Heart left ventricle (tissue), 16 donors: ENCODE measurements at regions not wholly inside any gene's neighbourhood (a gene's known extent, or its start where the extent isn't known, plus 50 kb on each side); places are given as distances from the start of the nearest gene placed in this dataset.

ENCODE experiments used
- ATAC-seq, 4 donors: fragments of 200-7000 bp; cut with Tn5 transposase; one replicate each; pipeline ENCODE4 v1.9.1; 2020 to 2022; ENCODE audit warnings: moderate library complexity in 4 of 4, mild to moderate bottlenecking in 3 of 4, moderate number of reproducible peaks in 1 of 4
- DNase-seq, 5 donors: peaks; one replicate each; pipeline ENCODE4 v3.0.0-alpha.2; 2020
- H3K27ac ChIP-seq, 12 donors: fragments of 200-600 bp; sonication (generic) in 4 of 12; one replicate each; pipeline versions ENCODE4 v1.5.0 to v1.8.0; 2016 to 2022; ENCODE audit warnings: mild to moderate bottlenecking in 2 of 12
- H3K27me3 ChIP-seq, 9 donors: fragments of 200-600 bp; sonication (generic) in 2 of 9; one replicate each; pipeline versions ENCODE4 v1.5.1 to v1.8.0; 2016 to 2022; ENCODE audit warnings: mild to moderate bottlenecking in 3 of 9
- H3K36me3 ChIP-seq, 9 donors: fragments of 200-600 bp; sonication (generic) in 2 of 9; one replicate each; pipeline versions ENCODE4 v1.5.0 to v1.8.0; 2018 to 2022; ENCODE audit warnings: mild to moderate bottlenecking in 2 of 9
- H3K4me1 ChIP-seq, 12 donors: fragments of 200-600 bp; sonication (generic) in 4 of 12; one replicate each; pipeline versions ENCODE4 v1.5.0 to v1.8.0; 2016 to 2022; ENCODE audit warnings: mild to moderate bottlenecking in 3 of 12
- H3K4me3 ChIP-seq, 12 donors: fragments of 200-600 bp; sonication (generic) in 4 of 12; one replicate each; pipeline versions ENCODE4 v1.5.0 to v1.8.0; 2017 to 2022; ENCODE audit warnings: mild to moderate bottlenecking in 9 of 12, moderate library complexity in 4 of 12
- H3K9me3 ChIP-seq, 12 donors: fragments of 200-600 bp; sonication (generic) in 4 of 12; one replicate each; pipeline versions ENCODE4 v1.5.0 to v1.8.0; 2016 to 2022; ENCODE audit warnings: mild to moderate bottlenecking in 1 of 12
- CTCF ChIP-seq, 12 donors: fragments of 200-600 bp; sonication (generic) in 4 of 12; IDR thresholded peaks; one replicate each; pipeline versions ENCODE4 v1.5.0 to v1.8.0; 2018 to 2022; ENCODE audit warnings: antibody characterized with exemption in 12 of 12, mild to moderate bottlenecking in 5 of 12
- POLR2A ChIP-seq, 2 donors: fragments of 450-650 bp; IDR thresholded peaks; one replicate each; pipeline ENCODE4 v1.6.1; 2017; ENCODE audit warnings: antibody characterized with exemption in 2 of 2, mild to moderate bottlenecking in 2 of 2, moderate library complexity in 2 of 2
- WGBS, 4 donors: extraction: QIAGEN DNeasy Blood & Tissue Kit in 2 of 4; methylation state at CpG; one replicate each; pipeline versions ENCODE4 v1.1.5 to v1.1.7; 2013 to 2018; 5-methylcytosine and 5-hydroxymethylcytosine counted together
- intact Hi-C, 10 donors: fragments of 100-400 bp; cut with DNase I; formaldehyde crosslinking; loops; one replicate each; pipeline versions ENCODE4 v1.11.1 to v1.14.2; 2022
- donor health status: ischemic (EF 13 %, LVEDD 7.1; RV severe dilation, severe dysfunction).
- donor health status: healthy with polysubstance abuse.
- donor health status: DM: no; HTN: yes; CAD: no.
- donor health status: DM: no; HTN: no; CAD: no.
- donor health status: ischemic (EF 25% LVEDD 6.9; RV normal size, moderate dysfunction).
- donor health status: ischemic (EF 25% LVEDD 5.7; RV mildly dilated, moderate dysfunction).
- donor health status: healthy.
- donor health status: DM: yes; HTN: yes; CAD: no.
- donor health status: ischemic (EF 35%, LVEDD 5.7; RV mildly dilated, moderate dysfunction).
- donor health status: nonischemic (EF 11% LVEDD 7.7; RV severe dilation, severe dysfunction).
- donor health status: DM: yes; HTN: yes; CAD: no.
- donor health status: PGD.
- donor health status: ischemic (EF 29% LVEDD 5.4; RV normal size, mild dysfunction).
- donor health status: nonischemic (EF 23%, LVEDD 6.1; RV moderate dilation, normal function).

GRCh38 chr12:59164991-59165718, 244.9 kb upstream of the LRIG3 start:
- intact Hi-C loops: loop anchor here in 3 of 10 donors (5.0 to 10.0 kb wide), 2 partner anchors 818 to 1180 kb away; no protein-coding TSS in a partner anchor
- H3K27me3 ChIP-seq: no peaks in the 10 kb centered on the region
- H3K36me3 ChIP-seq: no peaks in the 10 kb centered on the region
- H3K4me3 ChIP-seq: no peak overlapping the region
- no peaks in the 10 kb centered on the region for H3K9me3 ChIP-seq
- DNase-seq: no peak
- no peak for TF ChIP-seq POLR2A (IDR thresholded peaks at IDR 0.05)
- peak; percentile 25 to 62 (median 42) for TF ChIP-seq CTCF (IDR thresholded peaks at IDR 0.05)
- ATAC-seq: no peak
- WGBS, 4 donors: 33 to 40% (median 37%) methylated on average over 4 of the region's 4 CpGs
- H3K4me1 ChIP-seq: no peaks in the 10 kb centered on the region
- no peak overlapping the region for H3K27ac ChIP-seq

GRCh38 chr12:59164226-59164625, 243.9 kb upstream of the LRIG3 start:
- no peaks in the 10 kb centered on the region for H3K9me3 ChIP-seq
- H3K27ac ChIP-seq: no peak overlapping the region
- no peak for DNase-seq
- intact Hi-C loops: loop anchor here in 1 of 10 donors (10.0 kb wide), 1 partner anchor 1179 kb away; no protein-coding TSS in a partner anchor
- no peak overlapping the region for H3K4me3 ChIP-seq
- TF ChIP-seq POLR2A (IDR thresholded peaks at IDR 0.05) (no peak), CTCF (IDR thresholded peaks at IDR 0.05) (no peak)
- no peaks in the 10 kb centered on the region for H3K36me3 ChIP-seq
- no peaks in the 10 kb centered on the region for H3K4me1 ChIP-seq
- ATAC-seq: no peak
- H3K27me3 ChIP-seq: no peaks in the 10 kb centered on the region

GRCh38 chr12:59158681-59159080, 238.4 kb upstream of the LRIG3 start:
- H3K4me1 ChIP-seq: no peaks in the 10 kb centered on the region
- no peaks in the 10 kb centered on the region for H3K36me3 ChIP-seq
- H3K27ac ChIP-seq: no peak overlapping the region
- DNase-seq: no peak
- no peak overlapping the region for H3K4me3 ChIP-seq
- intact Hi-C loops: loop anchor here in 4 of 10 donors (10.0 kb wide), 3 partner anchors 614 to 1174 kb away; no protein-coding TSS in a partner anchor
- TF ChIP-seq POLR2A (IDR thresholded peaks at IDR 0.05) (no peak), CTCF (IDR thresholded peaks at IDR 0.05) (no peak)
- peaks cover 0 to 22% (median 0%) of the 10 kb centered on the region in 12 donors for H3K9me3 ChIP-seq
- ATAC-seq: no peak
- no peaks in the 10 kb centered on the region for H3K27me3 ChIP-seq
- 90 to 94% (median 92%) methylated on average over 4 of the region's 4 CpGs for WGBS, 4 donors

GRCh38 chr12:59158066-59158465, 237.8 kb upstream of the LRIG3 start:
- TF ChIP-seq POLR2A (IDR thresholded peaks at IDR 0.05): no peak
- no peak for TF ChIP-seq CTCF (IDR thresholded peaks at IDR 0.05)
- H3K27ac ChIP-seq: no peak overlapping the region
- H3K9me3 ChIP-seq: peaks cover 0 to 22% (median 0%) of the 10 kb centered on the region in 12 donors
- H3K36me3 ChIP-seq: no peaks in the 10 kb centered on the region
- no peaks in the 10 kb centered on the region for H3K4me1 ChIP-seq
- ATAC-seq (no peak), DNase-seq (no peak)
- intact Hi-C loops: loop anchor here in 4 of 10 donors (10.0 kb wide), 3 partner anchors 613 to 1173 kb away; no protein-coding TSS in a partner anchor
- 63 to 67% (median 64%) methylated on average over 3 of the region's 3 CpGs for WGBS, 4 donors
- H3K27me3 ChIP-seq: no peaks in the 10 kb centered on the region
- H3K4me3 ChIP-seq: no peak overlapping the region
